Hepatocyte (in vitro differentiated cells): ENCODE measurements at regions not wholly inside any gene's neighbourhood (a gene's known extent, or its start where the extent isn't known, plus 50 kb on each side); places are given as distances from the start of the nearest gene placed in this dataset.

ENCODE experiments used
- EZH2 ChIP-seq: fragments of 200-600 bp; sonication (generic); IDR thresholded peaks from 2 replicates; pipeline ENCODE4 v1.6.1; 2016; ENCODE audit warnings: antibody characterized with exemption, mild to moderate bottlenecking, borderline replicate concordance
- EZH2phosphoT487 ChIP-seq: fragments of 200-600 bp; sonication (generic); IDR thresholded peaks from one replicate; pipeline ENCODE4 v1.6.1; 2018; ENCODE audit warnings: antibody characterized with exemption, mild to moderate bottlenecking, low read depth, moderate library complexity; ENCODE audit not compliant: unreplicated experiment, severe bottlenecking
- TF ChIP-seq, protein P1 (sequence below): fragments of 200-600 bp; sonication (generic); IDR thresholded peaks from 2 replicates; pipeline ENCODE4 v1.5.1; 2016; ENCODE audit warnings: antibody characterized with exemption, mild to moderate bottlenecking; ENCODE audit not compliant: poor library complexity

DNA sequence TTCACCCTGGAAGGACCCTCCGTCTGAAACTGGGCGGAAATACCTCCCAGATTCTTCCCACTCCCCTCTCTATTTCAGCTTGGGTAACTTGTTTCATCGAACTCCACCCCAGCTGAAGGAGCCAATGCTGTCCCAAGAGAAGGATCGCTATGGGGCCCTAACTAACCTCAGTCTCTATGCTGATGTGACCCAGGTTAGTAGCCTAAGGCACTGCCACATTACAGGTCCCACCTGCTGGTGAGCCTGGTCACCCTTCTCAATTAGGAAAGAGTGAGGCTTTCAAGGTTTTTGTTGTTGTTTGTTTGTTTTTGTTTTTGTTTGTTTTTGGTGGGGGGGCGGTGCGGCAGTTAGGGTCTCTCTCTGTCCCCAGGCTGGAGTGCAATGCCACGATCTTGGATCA, 168.4 kb downstream of the OR2B2 start:
- TF ChIP-seq, protein P1, sequence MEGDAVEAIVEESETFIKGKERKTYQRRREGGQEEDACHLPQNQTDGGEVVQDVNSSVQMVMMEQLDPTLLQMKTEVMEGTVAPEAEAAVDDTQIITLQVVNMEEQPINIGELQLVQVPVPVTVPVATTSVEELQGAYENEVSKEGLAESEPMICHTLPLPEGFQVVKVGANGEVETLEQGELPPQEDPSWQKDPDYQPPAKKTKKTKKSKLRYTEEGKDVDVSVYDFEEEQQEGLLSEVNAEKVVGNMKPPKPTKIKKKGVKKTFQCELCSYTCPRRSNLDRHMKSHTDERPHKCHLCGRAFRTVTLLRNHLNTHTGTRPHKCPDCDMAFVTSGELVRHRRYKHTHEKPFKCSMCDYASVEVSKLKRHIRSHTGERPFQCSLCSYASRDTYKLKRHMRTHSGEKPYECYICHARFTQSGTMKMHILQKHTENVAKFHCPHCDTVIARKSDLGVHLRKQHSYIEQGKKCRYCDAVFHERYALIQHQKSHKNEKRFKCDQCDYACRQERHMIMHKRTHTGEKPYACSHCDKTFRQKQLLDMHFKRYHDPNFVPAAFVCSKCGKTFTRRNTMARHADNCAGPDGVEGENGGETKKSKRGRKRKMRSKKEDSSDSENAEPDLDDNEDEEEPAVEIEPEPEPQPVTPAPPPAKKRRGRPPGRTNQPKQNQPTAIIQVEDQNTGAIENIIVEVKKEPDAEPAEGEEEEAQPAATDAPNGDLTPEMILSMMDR, result no peak
- TF ChIP-seq EZH2 (no peak), EZH2phosphoT487 (no peak)
